Suppressor macrophage (primary cell): ENCODE measurements at regions not wholly inside any gene's neighbourhood (a gene's known extent, or its start where the extent isn't known, plus 50 kb on each side); places are given as distances from the start of the nearest gene placed in this dataset.

ENCODE experiments used
- DNase-seq, 4 experiments: peaks; one replicate each; pipeline ENCODE4 v3.0.0-alpha.2; 2020 to 2022

- DNase-seq = peak in 3 of 4 experiments; percentile 5 to 35 (median 30)
Observed at GRCh38 chr3:30122359-30122758, 484.0 kb upstream of the TGFBR2 start.

GRCh38 chr3:30123224-30123623, 483.2 kb upstream of the TGFBR2 start:
- DNase-seq = no peak

- DNase-seq = no peak
Observed at GRCh38 chr3:30123755-30124154, 482.6 kb upstream of the TGFBR2 start.

DNA sequence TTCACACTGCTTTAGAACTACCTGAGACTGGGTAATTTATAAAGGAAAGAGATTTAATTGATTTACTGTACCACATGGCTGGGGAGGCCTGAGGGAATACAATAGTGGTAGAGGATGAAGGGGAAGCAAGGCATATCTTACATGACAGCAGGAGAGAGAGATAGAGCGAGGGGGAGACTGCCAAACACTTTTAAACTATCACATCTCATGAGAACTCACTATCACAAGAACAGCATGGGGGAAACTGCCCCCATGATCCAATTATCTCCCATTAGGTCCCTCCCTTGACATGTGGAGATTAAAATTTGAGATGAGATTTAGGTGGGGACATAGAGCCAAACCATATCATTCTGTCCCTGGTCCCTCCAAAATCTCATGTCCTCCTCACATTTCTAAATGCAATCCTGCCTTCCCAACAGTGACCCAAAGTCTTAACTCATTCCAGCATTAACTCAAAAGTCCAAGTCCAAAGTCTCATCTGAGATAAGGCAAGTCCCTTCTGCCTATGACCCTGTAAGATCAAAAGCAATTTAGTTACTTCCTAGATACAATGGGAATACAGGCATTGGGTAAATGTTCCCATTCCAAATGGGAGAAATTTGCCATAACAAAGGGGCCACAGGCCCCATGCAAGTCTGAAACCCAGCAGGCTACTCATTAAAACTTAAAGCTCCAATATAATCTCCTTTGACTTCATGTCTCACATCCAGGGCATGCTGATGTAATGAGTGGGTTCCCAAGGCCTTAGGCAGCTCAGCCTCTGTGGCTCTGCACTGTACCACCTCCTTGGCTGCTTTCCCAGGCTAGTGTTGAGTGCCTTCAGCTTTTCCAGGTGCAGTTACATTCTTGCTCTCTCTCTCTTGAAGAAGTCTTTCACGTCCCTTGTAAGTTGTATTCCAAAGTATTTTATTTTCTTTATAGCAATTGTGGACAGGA, 481.7 kb upstream of the TGFBR2 start:
- DNase-seq = no peak

DNA sequence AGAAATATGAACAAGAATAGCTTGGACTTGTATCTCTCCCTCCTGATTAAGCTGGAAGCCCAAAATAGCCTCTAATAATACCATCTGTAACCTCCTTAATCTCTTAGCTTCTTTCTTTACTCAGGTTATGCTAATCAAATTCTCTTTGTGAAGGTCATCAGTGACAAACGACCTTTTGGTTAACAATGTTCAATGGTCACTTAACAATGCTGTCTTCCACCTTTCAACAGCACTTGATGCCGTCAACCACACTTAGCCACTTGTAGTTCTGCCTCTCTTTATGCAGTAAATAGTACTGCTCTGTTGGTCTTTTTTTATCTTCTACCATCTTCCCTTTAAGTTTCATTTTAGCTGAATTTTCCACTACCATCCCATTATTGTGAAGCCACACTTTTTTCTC, 476.6 kb upstream of the TGFBR2 start:
- DNase-seq = no peak

GRCh38 chr3:30130391-30130790, 476.0 kb upstream of the TGFBR2 start:
- DNase-seq = no peak

- DNase-seq = no peak
Observed at GRCh38 chr3:30131191-30131590, 475.2 kb upstream of the TGFBR2 start.

DNA sequence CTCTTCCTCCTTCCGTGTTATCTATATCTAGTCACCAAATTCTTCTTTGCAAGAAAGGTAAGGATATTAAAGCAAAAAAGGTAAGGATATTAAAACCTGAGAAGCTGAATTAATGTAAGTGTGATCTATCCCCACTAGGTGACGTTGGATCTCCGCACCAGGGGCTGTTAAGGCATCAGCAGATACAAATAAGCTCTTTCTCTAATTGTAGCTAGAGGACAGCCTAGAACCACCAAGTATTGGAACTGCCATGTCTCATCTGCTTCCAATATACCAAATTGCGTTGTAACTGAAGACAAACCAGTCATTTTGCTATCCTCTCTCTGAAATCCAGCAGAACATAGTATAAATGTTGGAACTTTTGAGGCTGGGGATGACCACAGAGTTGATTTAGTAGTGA, 471.2 kb upstream of the TGFBR2 start:
- DNase-seq = no peak

- no peak for DNase-seq
Observed at GRCh38 chr3:30139283-30139682, 467.1 kb upstream of the TGFBR2 start.

DNA sequence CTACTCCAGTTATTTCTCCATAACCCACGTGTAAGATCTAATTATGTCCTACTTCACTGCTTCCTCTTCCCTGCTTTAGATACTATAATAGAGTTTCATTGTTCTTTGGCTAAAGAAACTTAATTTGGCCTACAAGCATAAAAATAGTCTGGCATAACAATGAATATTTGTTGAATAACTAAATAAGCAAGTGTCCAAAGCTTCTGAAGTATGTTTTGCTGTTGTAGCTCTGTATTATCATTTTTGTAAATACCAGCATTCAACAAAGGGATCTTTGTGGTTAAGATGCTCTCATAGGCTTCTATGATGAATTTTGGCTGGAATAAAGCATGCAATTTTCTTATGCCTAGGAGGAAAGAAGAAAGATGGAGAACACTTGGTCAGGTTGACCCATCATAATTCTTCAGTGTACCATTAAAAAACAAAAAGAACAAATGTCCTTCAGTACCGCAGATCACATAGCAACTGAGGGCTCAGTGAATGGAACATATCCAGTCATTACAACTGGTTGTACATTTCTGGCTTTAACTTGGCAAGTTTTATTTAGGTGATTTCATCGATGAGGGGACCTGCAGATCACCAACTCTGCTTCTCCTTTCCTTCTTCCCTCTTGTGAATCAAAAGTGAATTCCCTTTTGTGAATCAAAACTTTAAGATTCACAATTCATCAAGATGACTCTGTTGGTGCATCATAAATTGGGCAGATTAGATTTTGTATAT, 465.9 kb upstream of the TGFBR2 start:
- DNase-seq = peak in 2 of 4 experiments; percentile 11 to 14

- DNase-seq = no peak
Observed at GRCh38 chr3:30141178-30141581, 465.2 kb upstream of the TGFBR2 start.

- DNase-seq = no peak
Observed at GRCh38 chr3:30141927-30142326, 464.5 kb upstream of the TGFBR2 start.

DNA sequence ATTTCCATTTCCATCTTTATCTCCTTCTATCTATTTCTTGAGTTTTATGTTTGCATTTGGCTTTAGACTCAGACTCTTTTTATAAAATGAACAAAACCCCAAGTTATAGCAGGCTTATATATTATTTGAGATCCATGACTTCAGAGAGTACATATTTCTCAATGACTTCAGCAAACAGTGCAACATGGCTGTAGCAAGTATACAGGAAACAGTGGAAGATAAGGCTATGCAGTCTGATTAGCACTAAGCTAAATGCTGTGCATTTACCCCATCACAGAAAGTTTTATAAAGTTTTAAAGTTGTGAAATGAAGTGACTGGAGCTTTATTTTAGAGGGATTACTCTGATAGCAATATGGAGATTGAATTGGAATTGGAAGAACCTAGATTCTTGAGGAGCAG, 463.5 kb upstream of the TGFBR2 start:
- no peak for DNase-seq

DNA sequence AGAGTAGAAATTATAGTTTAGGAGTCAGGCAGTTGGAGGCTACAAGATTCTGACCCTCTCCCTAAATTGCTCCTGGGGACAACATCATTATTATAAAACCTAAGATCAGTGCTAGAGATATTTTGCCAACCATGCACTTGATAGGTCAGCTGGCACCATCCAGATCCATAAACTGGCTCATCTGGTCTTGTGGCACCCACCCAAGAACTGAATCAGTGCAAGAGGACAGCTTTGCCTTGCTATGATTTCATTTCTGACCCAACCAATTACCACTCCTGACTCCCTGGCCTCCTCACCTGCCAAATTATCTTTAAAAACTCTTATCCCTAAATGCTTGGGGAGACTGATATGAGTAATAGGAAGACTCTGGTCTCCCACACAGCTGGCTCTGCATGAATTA, 461.1 kb upstream of the TGFBR2 start:
- no peak for DNase-seq

GRCh38 chr3:30146978-30147377, 459.4 kb upstream of the TGFBR2 start:
- no peak for DNase-seq

- no peak for DNase-seq
Observed at GRCh38 chr3:30154853-30155252, 451.5 kb upstream of the TGFBR2 start.

DNA sequence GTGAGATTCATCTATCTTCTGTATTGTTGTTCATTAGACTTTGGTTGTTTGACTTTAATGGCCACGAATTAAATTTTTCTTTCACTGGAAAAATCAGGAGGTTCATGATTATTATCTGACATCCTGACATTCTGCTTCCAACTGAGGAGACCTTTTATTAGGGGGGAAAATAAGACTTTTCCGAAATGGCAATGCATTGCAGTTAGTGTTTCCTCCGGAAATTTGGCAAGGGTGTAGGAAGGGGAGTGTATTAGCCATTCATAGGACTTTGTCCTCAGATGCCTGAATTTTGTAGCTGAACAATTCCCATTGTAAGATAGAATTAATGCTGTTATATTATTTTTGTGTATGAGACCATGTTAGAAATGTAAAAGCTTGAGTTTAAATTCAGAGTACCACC, 450.6 kb upstream of the TGFBR2 start:
- no peak for DNase-seq

GRCh38 chr3:30156586-30157498, 449.6 kb upstream of the TGFBR2 start:
- no peak for DNase-seq

DNA sequence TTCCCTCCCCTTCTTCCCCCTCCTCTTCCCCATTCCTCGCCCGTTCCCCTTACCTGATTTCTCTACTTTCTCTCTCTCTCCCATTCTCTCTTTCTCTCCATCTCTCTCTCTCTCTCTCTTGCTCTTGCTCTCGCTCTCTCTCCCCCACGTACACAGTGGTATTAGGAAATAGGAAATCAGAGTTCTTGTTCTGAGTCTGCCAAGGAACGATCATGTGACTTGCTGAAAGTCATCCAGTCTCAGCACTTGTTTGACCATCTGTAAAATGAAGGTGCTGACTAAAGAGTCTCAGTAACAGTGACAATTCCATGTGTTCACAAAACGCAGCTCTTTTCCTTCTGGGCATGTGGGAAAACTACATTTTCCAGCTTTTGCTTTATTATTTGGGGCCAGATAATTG, 445.0 kb upstream of the TGFBR2 start:
- DNase-seq = peak; percentile 7 to 74 (median 58)

DNA sequence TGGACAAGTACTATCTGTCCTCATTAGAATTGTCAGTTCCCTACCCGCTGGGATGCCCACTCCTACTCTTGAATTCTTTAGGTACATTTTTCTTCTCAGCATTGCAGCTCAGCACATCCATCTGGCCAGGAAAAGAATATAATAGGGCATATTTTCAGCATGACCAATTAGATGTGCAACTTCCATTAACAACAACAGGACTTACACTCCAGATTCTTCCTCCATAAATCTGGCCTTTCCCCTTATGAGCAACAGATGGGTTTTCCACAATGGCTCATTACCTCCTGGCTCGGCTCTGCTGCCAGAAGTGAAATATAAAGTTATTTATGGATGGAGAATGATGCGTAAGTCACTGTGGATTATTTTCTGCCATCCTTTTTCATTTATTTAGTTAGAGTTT, 443.8 kb upstream of the TGFBR2 start:
- no peak for DNase-seq

- DNase-seq = no peak
Observed at GRCh38 chr3:30166535-30166934, 439.9 kb upstream of the TGFBR2 start.

GRCh38 chr3:30167541-30168011, 438.8 kb upstream of the TGFBR2 start:
- DNase-seq = no peak

- DNase-seq = no peak
Observed at GRCh38 chr3:30169487-30169886, 436.9 kb upstream of the TGFBR2 start.
